ENCODE measurements at regions not wholly inside any gene's neighbourhood (a gene's known extent, or its start where the extent isn't known, plus 50 kb on each side); places are given as distances from the start of the nearest gene placed in this dataset.

- no peak for TF ChIP-seq ASH2L (IDR thresholded peaks at IDR 0.05; ENCODE audit: low read length)
- TF ChIP-seq, protein P1, sequence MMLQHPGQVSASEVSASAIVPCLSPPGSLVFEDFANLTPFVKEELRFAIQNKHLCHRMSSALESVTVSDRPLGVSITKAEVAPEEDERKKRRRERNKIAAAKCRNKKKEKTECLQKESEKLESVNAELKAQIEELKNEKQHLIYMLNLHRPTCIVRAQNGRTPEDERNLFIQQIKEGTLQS (IDR thresholded peaks at IDR 0.05; ENCODE audit: insufficient read depth, low read depth, low read length): no peak
Observed at GRCh38 chr17:36742267-36743000, 141.1 kb downstream of the MRM1 start (continued).
